ENCODE measurements at regions not wholly inside any gene's neighbourhood (a gene's known extent, or its start where the extent isn't known, plus 50 kb on each side); places are given as distances from the start of the nearest gene placed in this dataset.

GRCh38 chr5:172588380-172588779, 52.7 kb upstream of the NEURL1B start:
- peaks cover 8% of the 10 kb centered on the region for H3K27me3 Mint-ChIP-seq
- H3K9me3 Mint-ChIP-seq: no peaks in the 10 kb centered on the region
- H3K4me1 Mint-ChIP-seq: no peaks in the 10 kb centered on the region
- DNase-seq (no peak), ATAC-seq (no peak)
- no peak overlapping the region for H3K27ac Mint-ChIP-seq
- no peak overlapping the region for H3K4me3 Mint-ChIP-seq
- H3K36me3 Mint-ChIP-seq (ENCODE audit: low read depth): no peaks in the 10 kb centered on the region

- Mint-ChIP-seq H3K36me3 (ENCODE audit: low read depth) (no peaks in the 10 kb centered on the region), H3K27ac (no peak overlapping the region), H3K9me3 (no peaks in the 10 kb centered on the region), H3K4me1 (no peaks in the 10 kb centered on the region), H3K4me3 (no peak overlapping the region), H3K27me3 (peaks cover 9% of the 10 kb centered on the region)
- no peak for DNase-seq
- peak; percentile 16 for ATAC-seq
Observed at GRCh38 chr5:172587061-172587405, 54.0 kb upstream of the NEURL1B start.

- H3K36me3 Mint-ChIP-seq (ENCODE audit: low read depth): no peaks in the 10 kb centered on the region
- ATAC-seq (no peak), DNase-seq (no peak)
- H3K9me3 Mint-ChIP-seq: no peaks in the 10 kb centered on the region
- H3K4me3 Mint-ChIP-seq: no peak overlapping the region
- H3K27me3 Mint-ChIP-seq: peaks cover 9% of the 10 kb centered on the region
- H3K4me1 Mint-ChIP-seq: no peaks in the 10 kb centered on the region
- no peak overlapping the region for H3K27ac Mint-ChIP-seq
Observed at GRCh38 chr5:172586125-172587060, 54.7 kb upstream of the NEURL1B start.

GRCh38 chr5:172585114-172585513, 55.9 kb upstream of the NEURL1B start:
- Mint-ChIP-seq H3K36me3 (ENCODE audit: low read depth) (no peaks in the 10 kb centered on the region), H3K27me3 (peaks cover 11% of the 10 kb centered on the region), H3K27ac (no peak overlapping the region), H3K4me1 (no peaks in the 10 kb centered on the region), H3K9me3 (no peaks in the 10 kb centered on the region), H3K4me3 (no peak overlapping the region)
- DNase-seq (no peak), ATAC-seq (no peak)

GRCh38 chr5:172584638-172585037, 56.4 kb upstream of the NEURL1B start:
- DNase-seq (no peak), ATAC-seq (no peak)
- Mint-ChIP-seq H3K27me3 (peaks cover 15% of the 10 kb centered on the region), H3K4me3 (no peak overlapping the region), H3K4me1 (no peaks in the 10 kb centered on the region), H3K36me3 (ENCODE audit: low read depth) (no peaks in the 10 kb centered on the region), H3K27ac (no peak overlapping the region), H3K9me3 (no peaks in the 10 kb centered on the region)

GRCh38 chr5:172583931-172584511, 57.0 kb upstream of the NEURL1B start:
- Mint-ChIP-seq H3K36me3 (ENCODE audit: low read depth) (no peaks in the 10 kb centered on the region), H3K9me3 (no peaks in the 10 kb centered on the region), H3K27ac (no peak overlapping the region), H3K27me3 (peaks cover 15% of the 10 kb centered on the region), H3K4me3 (no peak overlapping the region), H3K4me1 (no peaks in the 10 kb centered on the region)
- DNase-seq (no peak), ATAC-seq (no peak)

- Mint-ChIP-seq H3K27me3 (peaks cover 15% of the 10 kb centered on the region), H3K36me3 (ENCODE audit: low read depth) (no peaks in the 10 kb centered on the region), H3K4me3 (no peak overlapping the region), H3K27ac (no peak overlapping the region), H3K4me1 (no peaks in the 10 kb centered on the region), H3K9me3 (no peaks in the 10 kb centered on the region)
- no peak for ATAC-seq
- no peak for DNase-seq
Observed at GRCh38 chr5:172582940-172583339, 58.1 kb upstream of the NEURL1B start.

GRCh38 chr5:172581315-172581714, 59.7 kb upstream of the NEURL1B start:
- ATAC-seq (no peak), DNase-seq (no peak)
- Mint-ChIP-seq H3K27ac (no peak overlapping the region), H3K36me3 (ENCODE audit: low read depth) (no peaks in the 10 kb centered on the region), H3K4me3 (no peak overlapping the region), H3K27me3 (peaks cover 15% of the 10 kb centered on the region), H3K9me3 (no peaks in the 10 kb centered on the region), H3K4me1 (no peaks in the 10 kb centered on the region)

GRCh38 chr5:172579403-172579990, 61.6 kb upstream of the NEURL1B start:
- peaks cover 15% of the 10 kb centered on the region for H3K27me3 Mint-ChIP-seq
- no peaks in the 10 kb centered on the region for H3K9me3 Mint-ChIP-seq
- H3K27ac Mint-ChIP-seq: no peak overlapping the region
- H3K4me1 Mint-ChIP-seq: no peaks in the 10 kb centered on the region
- no peak for ATAC-seq
- H3K4me3 Mint-ChIP-seq: no peak overlapping the region
- H3K36me3 Mint-ChIP-seq (ENCODE audit: low read depth): no peaks in the 10 kb centered on the region
- DNase-seq: no peak

- no peaks in the 10 kb centered on the region for H3K4me1 Mint-ChIP-seq
- peaks cover 14% of the 10 kb centered on the region for H3K27me3 Mint-ChIP-seq
- no peak overlapping the region for H3K27ac Mint-ChIP-seq
- DNase-seq (no peak), ATAC-seq (no peak)
- no peak overlapping the region for H3K4me3 Mint-ChIP-seq
- H3K36me3 Mint-ChIP-seq (ENCODE audit: low read depth): no peaks in the 10 kb centered on the region
- no peaks in the 10 kb centered on the region for H3K9me3 Mint-ChIP-seq
Observed at GRCh38 chr5:172577267-172577909, 63.7 kb upstream of the NEURL1B start.

GRCh38 chr5:172575816-172576545, 65.1 kb upstream of the NEURL1B start:
- Mint-ChIP-seq H3K4me3 (no peak overlapping the region), H3K27ac (no peak overlapping the region), H3K36me3 (ENCODE audit: low read depth) (no peaks in the 10 kb centered on the region), H3K27me3 (peaks cover 14% of the 10 kb centered on the region), H3K9me3 (no peaks in the 10 kb centered on the region), H3K4me1 (no peaks in the 10 kb centered on the region)
- no peak for DNase-seq
- no peak for ATAC-seq

- H3K4me3 Mint-ChIP-seq: no peak overlapping the region
- no peaks in the 10 kb centered on the region for H3K9me3 Mint-ChIP-seq
- no peak overlapping the region for H3K27ac Mint-ChIP-seq
- H3K36me3 Mint-ChIP-seq (ENCODE audit: low read depth): no peaks in the 10 kb centered on the region
- no peak for DNase-seq
- ATAC-seq: no peak
- H3K4me1 Mint-ChIP-seq: no peaks in the 10 kb centered on the region
- peaks cover 14% of the 10 kb centered on the region for H3K27me3 Mint-ChIP-seq
Observed at GRCh38 chr5:172575416-172575815, 65.6 kb upstream of the NEURL1B start.

- Mint-ChIP-seq H3K9me3 (no peaks in the 10 kb centered on the region), H3K36me3 (ENCODE audit: low read depth) (no peaks in the 10 kb centered on the region), H3K27ac (no peak overlapping the region), H3K4me1 (no peaks in the 10 kb centered on the region), H3K4me3 (no peak overlapping the region), H3K27me3 (peaks cover 9% of the 10 kb centered on the region)
- DNase-seq (no peak), ATAC-seq (no peak)
Observed at GRCh38 chr5:172574871-172575223, 66.2 kb upstream of the NEURL1B start.
